VCaP (cell line): ENCODE measurements at regions not wholly inside any gene's neighbourhood (a gene's known extent, or its start where the extent isn't known, plus 50 kb on each side); places are given as distances from the start of the nearest gene placed in this dataset.

Source experiments
- H3K27ac ChIP-seq: fragments of 450-650 bp; 2 replicates; pipeline ENCODE4 v1.5.1; 2017
- CTCF ChIP-seq: fragments of 450-650 bp; conservative IDR thresholded peaks from 2 replicates; pipeline ENCODE4 v1.5.1; 2017; ENCODE audit warnings: mild to moderate bottlenecking, moderate library complexity

- TF ChIP-seq CTCF = no peak
- H3K27ac ChIP-seq = no peak overlapping the region
Measured at GRCh38 chr2:149729586-149729985, 142.0 kb upstream of the MMADHC start.

GRCh38 chr2:149727927-149728326 lies 140.4 kb upstream of the MMADHC start:
- no peak for TF ChIP-seq CTCF
- H3K27ac ChIP-seq = no peak overlapping the region

- TF ChIP-seq CTCF = no peak
- H3K27ac ChIP-seq = no peak overlapping the region
Measured at GRCh38 chr2:149725234-149725633, 137.7 kb upstream of the MMADHC start.

- TF ChIP-seq CTCF = no peak
Measured at GRCh38 chr2:149724091-149724490, 136.5 kb upstream of the MMADHC start.

GRCh38 chr2:149720615-149721014 lies 133.0 kb upstream of the MMADHC start:
- no peak overlapping the region for H3K27ac ChIP-seq
- TF ChIP-seq CTCF = no peak

More at GRCh38 chr2:149724091-149724490, 136.5 kb upstream of the MMADHC start:
- H3K27ac ChIP-seq = no peak overlapping the region

GRCh38 chr2:149719695-149720094 lies 132.1 kb upstream of the MMADHC start:
- H3K27ac ChIP-seq = no peak overlapping the region
- no peak for TF ChIP-seq CTCF

- H3K27ac ChIP-seq = no peak overlapping the region
- TF ChIP-seq CTCF = no peak
Measured at GRCh38 chr2:149716687-149717086, 129.1 kb upstream of the MMADHC start.

GRCh38 chr2:149715894-149716293 lies 128.3 kb upstream of the MMADHC start:
- TF ChIP-seq CTCF = no peak
- no peak overlapping the region for H3K27ac ChIP-seq
